Activated CD4-positive, alpha-beta T cell treated with anti-CD3 and anti-CD28 coated beads, Interleukin-2, amount 50 U/mL, for 4 hours (primary cell): ENCODE measurements at regions not wholly inside any gene's neighbourhood (a gene's known extent, or its start where the extent isn't known, plus 50 kb on each side); places are given as distances from the start of the nearest gene placed in this dataset.

Experiments
- DNase-seq, 2 experiments: peaks; one replicate each; pipeline ENCODE4 v3.0.0-alpha.2; 2020

- no peak for DNase-seq
These were observed 601.7 kb upstream of the ARID1B start for GRCh38 chr6:156175433-156175832.

- no peak for DNase-seq
These were observed 602.9 kb upstream of the ARID1B start for GRCh38 chr6:156174031-156174890.

DNA sequence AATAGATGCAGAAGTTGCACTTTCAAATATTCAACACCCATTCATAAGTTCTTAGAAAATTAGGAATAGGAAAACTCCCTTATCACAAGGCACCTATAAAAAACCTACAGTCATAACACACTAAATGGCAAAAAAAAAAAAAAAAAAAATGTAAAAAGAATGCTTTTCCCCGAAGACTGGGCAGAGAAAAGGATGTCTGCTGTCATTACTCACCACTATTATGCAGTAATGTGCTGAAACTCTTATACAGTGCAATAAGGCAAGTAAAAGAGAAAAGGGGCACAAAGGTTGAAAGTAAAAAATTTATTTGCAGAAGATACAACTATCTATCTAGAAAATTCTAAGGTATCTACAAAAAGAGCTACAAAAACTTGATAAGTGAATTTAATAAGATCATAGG, 607.8 kb upstream of the ARID1B start:
- DNase-seq = no peak

- no peak for DNase-seq
These were observed 609.5 kb upstream of the ARID1B start for GRCh38 chr6:156167625-156168071.

- no peak for DNase-seq
These were observed 610.1 kb upstream of the ARID1B start for GRCh38 chr6:156167016-156167624.

GRCh38 chr6:156166093-156166492, 611.1 kb upstream of the ARID1B start:
- DNase-seq = no peak

DNA sequence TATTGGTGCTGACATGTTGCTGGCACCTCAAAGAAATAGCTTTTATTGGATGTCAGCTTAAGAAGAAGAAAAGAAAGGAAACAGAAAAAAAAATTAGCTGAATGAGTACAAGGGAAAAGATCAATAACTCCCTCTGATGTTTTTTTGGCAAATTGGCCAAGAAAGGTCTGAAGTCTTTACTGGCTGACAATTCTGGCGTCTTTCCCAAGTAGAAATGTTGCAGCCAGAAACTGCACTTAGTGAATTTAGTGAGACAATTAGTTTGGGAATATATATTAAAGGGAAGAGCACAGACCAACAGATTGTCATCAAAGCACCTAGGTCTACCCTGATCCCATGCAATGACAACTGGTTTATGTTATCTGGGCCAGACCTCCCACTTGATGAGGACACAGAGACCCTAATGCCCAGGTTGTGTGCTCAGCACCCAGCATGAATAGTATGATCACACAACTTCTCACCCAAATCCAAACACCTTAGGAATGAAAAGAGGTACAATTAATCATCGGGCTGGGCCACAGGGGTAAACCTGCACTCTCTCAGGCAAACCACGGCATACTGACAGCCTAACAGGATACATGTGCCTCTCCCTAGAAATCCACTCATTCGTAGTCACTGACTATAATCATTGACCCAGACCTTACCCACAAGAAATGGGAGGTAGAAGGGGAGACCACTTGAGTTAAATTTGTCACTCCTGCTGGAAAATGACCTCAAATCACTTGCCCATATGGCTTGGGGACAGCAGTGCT, 612.3 kb upstream of the ARID1B start:
- DNase-seq = no peak

GRCh38 chr6:156163311-156163710, 613.9 kb upstream of the ARID1B start:
- no peak for DNase-seq

DNA sequence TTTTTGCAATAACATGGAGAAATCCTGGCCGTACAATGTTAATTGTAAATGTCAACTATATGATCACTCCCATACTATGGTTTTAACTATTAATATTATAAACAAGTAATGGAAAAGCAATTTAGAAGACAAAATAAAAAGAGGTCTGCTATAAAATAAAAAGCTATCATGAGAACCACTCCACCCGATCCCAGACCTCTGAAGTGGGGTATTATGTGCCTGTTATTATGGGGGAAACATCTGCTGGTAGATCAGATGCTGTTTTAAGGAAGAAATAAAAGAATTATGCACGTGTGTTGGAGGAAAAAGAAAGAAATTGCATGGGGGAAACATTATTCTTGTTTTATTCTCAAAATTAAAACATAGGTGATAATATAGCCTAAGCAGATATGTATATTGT, 615.7 kb upstream of the ARID1B start:
- no peak for DNase-seq

DNA sequence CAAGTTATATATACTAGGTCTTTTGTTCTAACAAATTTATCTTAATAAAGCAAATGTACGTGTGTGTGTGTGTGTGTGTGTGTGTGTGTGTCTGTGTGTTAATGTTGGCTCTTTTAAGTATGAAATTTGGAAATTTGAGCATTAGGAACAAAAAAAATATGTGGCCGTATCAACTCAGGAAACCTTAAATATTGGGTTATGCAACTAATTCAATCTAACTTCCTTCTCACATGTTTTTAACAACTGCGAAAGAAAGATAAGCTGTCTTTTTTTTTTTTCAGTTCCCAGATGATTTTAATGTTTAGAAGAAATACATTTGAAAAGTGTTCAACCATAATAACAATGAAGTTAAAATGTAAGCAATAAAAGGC, 616.4 kb upstream of the ARID1B start:
- no peak for DNase-seq

GRCh38 chr6:156160007-156160794, 617.0 kb upstream of the ARID1B start:
- no peak for DNase-seq

- peak in 1 of 2 experiments; percentile 10 for DNase-seq
These were observed 622.3 kb upstream of the ARID1B start for GRCh38 chr6:156154896-156155295.

GRCh38 chr6:156150391-156150790, 626.8 kb upstream of the ARID1B start:
- no peak for DNase-seq

- no peak for DNase-seq
These were observed 630.3 kb upstream of the ARID1B start for GRCh38 chr6:156146891-156147290.

DNA sequence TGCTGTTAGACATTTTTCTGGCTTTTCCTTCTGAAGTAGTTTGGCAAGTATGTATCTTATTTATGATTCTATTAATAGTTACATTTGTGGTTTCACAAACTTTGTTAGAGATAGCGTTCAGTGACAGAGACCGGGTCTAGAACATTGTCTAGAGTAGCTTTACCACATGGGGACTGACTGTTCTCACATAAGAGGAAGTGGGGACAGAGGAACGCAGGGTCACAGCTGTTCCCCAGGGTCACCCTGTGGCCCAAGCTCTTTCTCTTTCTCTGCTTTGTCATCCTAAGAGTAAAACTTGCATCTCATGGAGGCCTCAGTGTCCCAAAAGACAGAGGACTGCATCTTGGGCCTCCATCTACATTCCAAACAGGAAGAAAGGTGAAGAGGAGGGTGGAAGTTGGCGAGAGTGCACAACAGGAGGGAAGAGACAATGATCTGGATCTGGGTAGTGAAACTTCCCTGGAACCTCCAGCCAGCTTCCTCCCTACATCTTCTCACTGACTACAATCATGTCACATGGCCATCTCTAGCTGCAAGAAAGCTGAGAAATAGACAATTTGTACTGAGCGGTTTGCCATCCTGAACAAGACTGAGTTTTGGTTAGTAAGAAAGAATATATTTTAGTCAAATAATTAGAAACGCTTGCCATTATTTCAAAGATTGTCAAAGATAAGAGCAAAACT, 645.8 kb upstream of the ARID1B start:
- DNase-seq = no peak

GRCh38 chr6:156126535-156126934, 650.6 kb upstream of the ARID1B start:
- DNase-seq = no peak

DNA sequence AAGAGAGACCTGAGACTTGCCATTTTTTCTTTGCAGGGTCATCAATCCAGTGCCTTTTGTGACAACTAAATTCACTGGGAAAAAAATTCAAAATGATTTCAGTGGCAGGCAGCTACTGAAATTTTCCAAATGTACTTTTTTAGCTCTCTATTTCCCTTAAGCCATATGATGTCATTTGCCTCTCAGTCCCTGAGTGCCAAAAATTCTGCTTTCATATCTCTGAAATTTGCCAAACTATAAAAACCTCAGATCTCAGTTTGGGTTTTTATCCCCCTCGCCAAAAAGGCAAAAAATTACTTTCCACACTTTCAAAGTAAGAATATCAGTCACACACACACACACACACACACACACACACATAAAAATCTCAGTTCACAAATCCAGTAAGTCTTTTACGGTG, 651.3 kb upstream of the ARID1B start:
- DNase-seq = no peak

- no peak for DNase-seq
These were observed 653.4 kb upstream of the ARID1B start for GRCh38 chr6:156123731-156124130.

DNA sequence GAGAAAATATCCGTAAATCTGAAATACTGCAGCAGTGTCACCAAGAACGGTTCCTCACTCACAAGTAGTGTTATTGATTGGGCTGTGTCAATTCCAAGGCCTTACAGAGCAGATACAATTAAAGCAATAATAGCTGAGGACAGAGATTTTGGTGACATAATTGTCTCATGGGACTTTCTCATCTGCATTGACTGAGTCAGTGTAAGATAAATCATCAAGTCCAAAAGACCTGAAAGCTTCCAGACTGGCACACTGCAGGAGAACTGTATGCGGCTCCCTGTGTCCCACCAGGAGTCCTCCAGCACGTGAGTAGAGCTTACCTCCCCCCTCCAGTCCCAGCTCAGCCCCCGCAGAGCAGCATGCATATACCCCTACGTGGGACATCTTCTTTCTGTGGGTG, 655.2 kb upstream of the ARID1B start:
- DNase-seq = no peak

DNA sequence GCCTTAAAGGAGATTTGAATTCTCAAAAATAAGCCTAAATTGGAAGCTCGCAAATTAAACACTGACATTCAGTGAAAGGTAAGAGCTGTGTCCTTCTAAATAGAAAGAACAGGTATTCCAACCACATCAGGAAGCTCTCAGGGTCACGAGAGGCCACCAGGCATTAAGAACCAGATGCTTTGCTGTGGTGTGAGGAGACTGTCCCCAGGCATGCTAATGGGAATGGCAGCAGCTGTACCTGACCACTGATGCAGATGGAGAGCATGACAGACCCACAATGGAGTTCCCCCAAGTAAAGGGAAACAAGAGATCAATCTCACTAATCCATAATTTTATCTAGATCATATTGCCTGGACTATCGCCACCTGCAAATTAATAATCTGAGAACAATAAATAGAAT, 658.9 kb upstream of the NOX3 start:
- no peak for DNase-seq

GRCh38 chr6:156113631-156114030, 658.0 kb upstream of the NOX3 start:
- no peak for DNase-seq

DNA sequence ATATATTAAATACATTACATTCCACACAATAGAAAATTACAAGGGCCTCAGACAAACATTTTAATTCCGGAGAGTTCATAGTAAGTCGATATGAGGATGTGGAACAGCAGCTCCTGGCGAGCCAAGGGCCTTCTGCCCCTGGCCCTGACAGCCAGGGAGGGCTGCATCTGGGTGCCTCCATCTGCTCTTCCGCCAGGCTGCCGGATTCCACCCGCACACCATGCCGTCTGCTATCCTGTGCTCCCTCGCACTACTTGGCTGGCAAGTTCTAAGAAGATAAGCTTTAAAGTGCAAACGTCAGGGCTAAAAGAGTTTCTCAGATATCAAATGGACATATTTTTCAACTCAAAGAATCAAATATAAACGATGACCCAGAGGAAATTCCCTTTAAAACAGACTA, 656.3 kb upstream of the NOX3 start:
- DNase-seq = no peak
